SK-N-MC (cell line): ENCODE measurements at regions not wholly inside any gene's neighbourhood (a gene's known extent, or its start where the extent isn't known, plus 50 kb on each side); places are given as distances from the start of the nearest gene placed in this dataset.

ENCODE experiments used
- DNase-seq: peaks from one replicate; pipeline ENCODE4 v3.0.0-alpha.2; 2011; ENCODE audit warnings: low read depth, low spot score
- H3K27ac ChIP-seq: fragments of 200-600 bp; sonication (generic); 2 replicates; pipeline ENCODE4 v1.5.1; 2016; ENCODE audit warnings: mixed run types
- H3K36me3 ChIP-seq: fragments of 200-600 bp; sonication (generic); 2 replicates; pipeline ENCODE4 v1.6.1; 2017; ENCODE audit warnings: antibody characterized with exemption, low read length, mixed read lengths; ENCODE audit not compliant: insufficient read depth
- H3K4me3 ChIP-seq: fragments of 200-600 bp; sonication (generic); 2 replicates; pipeline ENCODE4 v1.5.1; 2016
- H3K9ac ChIP-seq: fragments of 200-600 bp; sonication (generic); 2 replicates; pipeline ENCODE4 v1.8.0; 2017; ENCODE audit warnings: mixed run types, mixed read lengths; ENCODE audit not compliant: insufficient read length
- H3K9me3 ChIP-seq: fragments of 200-600 bp; sonication (generic); 2 replicates; pipeline ENCODE4 v1.6.1; 2017; ENCODE audit warnings: low read depth, mild to moderate bottlenecking, antibody characterized with exemption, low read length, moderate library complexity, mixed read lengths
- EZH2 ChIP-seq: fragments of 200-600 bp; sonication (generic); IDR thresholded peaks from one replicate; pipeline ENCODE4 v1.6.1; 2017; ENCODE audit warnings: antibody characterized with exemption
- FOXP2 ChIP-seq: optimal IDR thresholded peaks from 2 replicates; pipeline ENCODE3; 2011; ENCODE audit warnings: mild to moderate bottlenecking, moderate library complexity; ENCODE audit not compliant: insufficient read depth; ENCODE audit errors: extremely low read length, control extremely low read depth
- POLR2AphosphoS5 ChIP-seq: IDR thresholded peaks from 2 replicates; pipeline ENCODE4 v1.6.1; 2012; ENCODE audit warnings: mild to moderate bottlenecking, low read depth, low read length, borderline replicate concordance

- H3K9ac ChIP-seq = no peak overlapping the region
- DNase-seq = no peak
- no peaks in the 10 kb centered on the region for H3K9me3 ChIP-seq
- H3K36me3 ChIP-seq = no peaks in the 10 kb centered on the region
- no peak overlapping the region for H3K27ac ChIP-seq
- H3K4me3 ChIP-seq = no peak overlapping the region
- no peak for TF ChIP-seq EZH2
- TF ChIP-seq POLR2AphosphoS5 = no peak
- TF ChIP-seq FOXP2 = no peak
Observed at GRCh38 chr1:91073299-91073698, 51.5 kb upstream of the ZNF644 start.

GRCh38 chr1:91071838-91072237 lies 50.0 kb upstream of the ZNF644 start:
- Histone ChIP-seq H3K9ac (no peak overlapping the region), H3K36me3 (no peaks in the 10 kb centered on the region), H3K4me3 (no peak overlapping the region), H3K27ac (no peak overlapping the region), H3K9me3 (no peaks in the 10 kb centered on the region)
- no peak for DNase-seq
- TF ChIP-seq POLR2AphosphoS5 (no peak), FOXP2 (no peak), EZH2 (no peak)
